A673 (cell line): ENCODE measurements at regions not wholly inside any gene's neighbourhood (a gene's known extent, or its start where the extent isn't known, plus 50 kb on each side); places are given as distances from the start of the nearest gene placed in this dataset.

Source experiments
- BruUV-seq: library from RNA; stranded (reverse); fragments of 400-500 nt; replicated peaks from 2 replicates; lab custom pipeline; 2021; lab: Mats Ljungman, UMichigan
- CTCF ChIA-PET: fragments of 300-600 bp; sonication (Branson Sonifier 250); formaldehyde crosslinking; loops from one replicate; lab custom pipeline; 2022; ENCODE audit warnings: antibody characterized with exemption; lab: Charles Lee
- POLR2A ChIA-PET: fragments of 300-600 bp; sonication (Branson Sonifier 250); formaldehyde crosslinking; loops from one replicate; lab custom pipeline; 2022; ENCODE audit warnings: antibody characterized with exemption; ENCODE audit not compliant: low non-redundant PET; lab: Charles Lee
- DNase-seq: peaks from one replicate; pipeline ENCODE4 v3.0.0-alpha.2; 2015; ENCODE audit warnings: low spot score
- H3K27ac ChIP-seq: fragments of 200-600 bp; sonication (generic); 2 replicates; pipeline ENCODE4 v1.5.1; 2016; ENCODE audit warnings: mixed run types, low read depth, mild to moderate bottlenecking, mixed read lengths, antibody characterized with exemption, low read length; ENCODE audit not compliant: poor library complexity, severe bottlenecking
- H3K27me3 ChIP-seq: fragments of 200-600 bp; sonication (generic); replicated peaks from 2 replicates; pipeline ENCODE4 v1.6.1; 2017; ENCODE audit warnings: mixed run types, low read depth, mild to moderate bottlenecking, mixed read lengths, antibody characterized with exemption, low read length; ENCODE audit not compliant: insufficient read depth, poor library complexity
- H3K36me3 ChIP-seq: fragments of 200-600 bp; sonication (generic); 2 replicates; pipeline ENCODE4 v1.6.1; 2016; ENCODE audit warnings: mixed run types, mild to moderate bottlenecking, mixed read lengths, antibody characterized with exemption, low read length; ENCODE audit not compliant: insufficient read depth, poor library complexity, severe bottlenecking
- H3K4me1 ChIP-seq: fragments of 200-600 bp; sonication (generic); 2 replicates; pipeline ENCODE4 v1.6.1; 2017; ENCODE audit warnings: mixed run types, mild to moderate bottlenecking, mixed read lengths, antibody characterized with exemption, low read length; ENCODE audit not compliant: insufficient read depth, poor library complexity, severe bottlenecking
- H3K4me3 ChIP-seq: fragments of 200-600 bp; sonication (generic); 2 replicates; pipeline ENCODE4 v1.5.1; 2016; ENCODE audit warnings: low read depth, mixed run types, mild to moderate bottlenecking, mixed read lengths, low read length; ENCODE audit not compliant: poor library complexity, severe bottlenecking
- H3K9me3 ChIP-seq: fragments of 200-600 bp; sonication (generic); 2 replicates; pipeline ENCODE4 v1.6.1; 2016; ENCODE audit warnings: mixed run types, low read depth, mild to moderate bottlenecking, mixed read lengths, antibody characterized with exemption, low read length; ENCODE audit not compliant: poor library complexity, severe bottlenecking
- CTCF ChIP-seq: fragments of 300-800, 200-600 bp; sonication (generic); conservative IDR thresholded peaks from 2 replicates; pipeline ENCODE4 v1.5.1; 2017; ENCODE audit warnings: low read depth, mild to moderate bottlenecking, antibody characterized with exemption, low read length, moderate library complexity, mixed read lengths
- EZH2 ChIP-seq: fragments of 200-600 bp; sonication (generic); IDR thresholded peaks from 2 replicates; pipeline ENCODE4 v1.6.1; 2017; ENCODE audit warnings: borderline replicate concordance, low read depth, mild to moderate bottlenecking, mixed read lengths, antibody characterized with exemption, low read length; ENCODE audit not compliant: poor library complexity, severe bottlenecking
- intact Hi-C: fragments of 100-400 bp; cut with micrococcal nuclease; formaldehyde crosslinking; loops from one replicate; pipeline ENCODE4 v1.10.0; 2022; ENCODE audit not compliant: unreplicated experiment

GRCh38 chr1:95575291-95575690 is 341.3 kb downstream of the RWDD3 start:
- no TSS peak for BruUV-seq
- H3K4me3 ChIP-seq, result no peak overlapping the region
- no peaks in the 10 kb centered on the region for H3K36me3 ChIP-seq
- POLR2A ChIA-PET, result no interaction called here
- CTCF ChIA-PET, result no interaction called here
- no peaks in the 10 kb centered on the region for H3K4me1 ChIP-seq
- DNase-seq, result no peak
- no peak overlapping the region for H3K27ac ChIP-seq
- H3K27me3 ChIP-seq, result peaks cover 32% of the 10 kb centered on the region
- TF ChIP-seq CTCF (no peak), EZH2 (no peak)
- intact Hi-C loops, result no loop called here
- H3K9me3 ChIP-seq, result no peaks in the 10 kb centered on the region

- Histone ChIP-seq H3K27me3 (peaks cover 26% of the 10 kb centered on the region), H3K36me3 (no peaks in the 10 kb centered on the region), H3K4me3 (no peak overlapping the region), H3K9me3 (no peaks in the 10 kb centered on the region), H3K4me1 (no peaks in the 10 kb centered on the region), H3K27ac (no peak overlapping the region)
- ChIA-PET CTCF (no interaction called here), POLR2A (no interaction called here)
- DNase-seq, result no peak
- BruUV-seq, result no TSS peak
- intact Hi-C loops, result no loop called here
- TF ChIP-seq CTCF (no peak), EZH2 (no peak)
Measured at GRCh38 chr1:95578462-95578861, 344.5 kb downstream of the RWDD3 start.

GRCh38 chr1:95582191-95582590 is 348.2 kb downstream of the RWDD3 start:
- intact Hi-C loops, result no loop called here
- TF ChIP-seq CTCF (no peak), EZH2 (no peak)
- H3K27me3 ChIP-seq, result peaks cover 25% of the 10 kb centered on the region
- H3K27ac ChIP-seq, result no peak overlapping the region
- no peak for DNase-seq
- CTCF ChIA-PET, result no interaction called here
- no TSS peak for BruUV-seq
- H3K4me1 ChIP-seq, result no peaks in the 10 kb centered on the region
- no peak overlapping the region for H3K4me3 ChIP-seq
- POLR2A ChIA-PET, result no interaction called here
- no peaks in the 10 kb centered on the region for H3K9me3 ChIP-seq
- H3K36me3 ChIP-seq, result no peaks in the 10 kb centered on the region
